Spleen (tissue), 7 donors: ENCODE measurements at regions not wholly inside any gene's neighbourhood (a gene's known extent, or its start where the extent isn't known, plus 50 kb on each side); places are given as distances from the start of the nearest gene placed in this dataset.

Experiments used
- POLR2AphosphoS5 ChIP-seq, 3 donors: sonication (generic); formaldehyde crosslinking; IDR thresholded peaks; one replicate each; pipeline ENCODE4 v1.5.1; 2017; ENCODE audit warnings: antibody characterized with exemption in 3 of 3
- TF ChIP-seq, protein P1 (sequence below), 11 experiments: fragments of 200-600 bp in 7 of 11; fragments of 450-650 bp in 4 of 11; sonication (generic) in 4 of 11; IDR thresholded peaks in 8 of 11; conservative IDR thresholded peaks in 3 of 11; 1 replicate in 7 of 11; 2 replicates in 4 of 11; pipeline versions ENCODE4 v1.4.0 to v1.8.0; 2016 to 2021; ENCODE audit warnings: antibody characterized with exemption in 11 of 11, inconsistent platforms in 4 of 11, mild to moderate bottlenecking in 1 of 11
- donor health status: DM: no; HTN: no; CAD: no; lungs with moderate emphysema.
- donor health status: DM: no; HTN: no; CAD: no.
- donor health status: DM: no; HTN: no; CAD: no.

DNA sequence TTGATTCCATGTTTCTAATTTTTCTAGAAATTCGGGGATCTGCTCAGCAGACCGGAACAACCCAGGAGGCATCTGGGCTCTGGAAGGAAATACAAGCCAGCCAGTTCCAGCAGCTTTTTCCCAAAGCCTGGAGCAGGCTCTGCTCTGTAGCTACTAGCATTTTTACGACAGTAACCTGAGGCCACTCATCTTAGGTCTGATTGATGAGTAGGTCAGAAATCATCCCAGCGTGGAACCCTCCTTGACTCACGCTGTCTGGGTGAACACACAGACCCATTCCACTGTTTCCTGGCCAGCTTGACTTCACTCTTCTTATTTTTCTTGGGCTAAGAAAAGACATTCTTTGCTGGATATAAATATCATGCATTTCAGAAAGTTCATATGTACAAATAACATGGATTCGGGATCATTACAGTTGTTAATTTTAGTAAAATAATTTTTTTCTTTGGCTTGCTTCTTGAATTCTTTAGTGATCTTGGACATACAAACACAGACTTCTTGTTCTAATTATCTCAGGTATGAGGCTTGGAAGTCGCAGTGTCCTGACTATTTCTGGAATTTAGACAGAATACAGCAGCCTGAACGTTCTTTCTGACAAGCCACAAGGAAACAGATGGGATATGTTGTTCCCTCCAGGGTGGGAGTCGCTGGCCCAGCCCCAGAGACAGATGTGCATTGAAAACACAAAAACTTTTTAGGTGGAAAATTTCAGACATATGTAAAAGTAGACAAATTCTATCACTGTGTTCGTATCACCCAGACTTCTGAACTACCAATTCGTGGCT, 54.6 kb upstream of the PITRM1 start:
- TF ChIP-seq, protein P1, sequence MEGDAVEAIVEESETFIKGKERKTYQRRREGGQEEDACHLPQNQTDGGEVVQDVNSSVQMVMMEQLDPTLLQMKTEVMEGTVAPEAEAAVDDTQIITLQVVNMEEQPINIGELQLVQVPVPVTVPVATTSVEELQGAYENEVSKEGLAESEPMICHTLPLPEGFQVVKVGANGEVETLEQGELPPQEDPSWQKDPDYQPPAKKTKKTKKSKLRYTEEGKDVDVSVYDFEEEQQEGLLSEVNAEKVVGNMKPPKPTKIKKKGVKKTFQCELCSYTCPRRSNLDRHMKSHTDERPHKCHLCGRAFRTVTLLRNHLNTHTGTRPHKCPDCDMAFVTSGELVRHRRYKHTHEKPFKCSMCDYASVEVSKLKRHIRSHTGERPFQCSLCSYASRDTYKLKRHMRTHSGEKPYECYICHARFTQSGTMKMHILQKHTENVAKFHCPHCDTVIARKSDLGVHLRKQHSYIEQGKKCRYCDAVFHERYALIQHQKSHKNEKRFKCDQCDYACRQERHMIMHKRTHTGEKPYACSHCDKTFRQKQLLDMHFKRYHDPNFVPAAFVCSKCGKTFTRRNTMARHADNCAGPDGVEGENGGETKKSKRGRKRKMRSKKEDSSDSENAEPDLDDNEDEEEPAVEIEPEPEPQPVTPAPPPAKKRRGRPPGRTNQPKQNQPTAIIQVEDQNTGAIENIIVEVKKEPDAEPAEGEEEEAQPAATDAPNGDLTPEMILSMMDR (IDR thresholded peaks at IDR 0.05 in 8 of 11, conservative IDR thresholded peaks at IDR 0.05 in 3 of 11): no peak
- TF ChIP-seq POLR2AphosphoS5 (IDR thresholded peaks at IDR 0.05): no peak
